Trophoblast cell (in vitro differentiated cells and primary cell): ENCODE measurements at regions not wholly inside any gene's neighbourhood (a gene's known extent, or its start where the extent isn't known, plus 50 kb on each side); places are given as distances from the start of the nearest gene placed in this dataset.

ENCODE experiments used
- DNase-seq, 2 donors: peaks; one replicate each; pipeline ENCODE4 v3.0.0-alpha.2; 2016
- H2AFZ ChIP-seq: 2 replicates; pipeline ENCODE4 v1.6.1; 2013; ENCODE audit warnings: low read length, moderate library complexity, mild to moderate bottlenecking; ENCODE audit not compliant: insufficient read depth, poor library complexity
- H2AK5ac ChIP-seq: 2 replicates; pipeline ENCODE4 v1.6.1; 2013; ENCODE audit warnings: mild to moderate bottlenecking, low read length
- H2BK120ac ChIP-seq: 2 replicates; pipeline ENCODE4 v1.6.1; 2013; ENCODE audit warnings: low read length, mild to moderate bottlenecking, moderate library complexity; ENCODE audit not compliant: insufficient read depth, poor library complexity
- H2BK12ac ChIP-seq: 2 replicates; pipeline ENCODE4 v1.6.1; 2013; ENCODE audit warnings: mild to moderate bottlenecking, low read length, moderate library complexity
- H2BK5ac ChIP-seq: 2 replicates; pipeline ENCODE4 v1.6.1; 2013; ENCODE audit warnings: low read length, low read depth, moderate library complexity, mild to moderate bottlenecking; ENCODE audit not compliant: poor library complexity
- H3K14ac ChIP-seq: 2 replicates; pipeline ENCODE4 v1.6.1; 2013; ENCODE audit warnings: mild to moderate bottlenecking, low read length
- H3K18ac ChIP-seq: 2 replicates; pipeline ENCODE4 v1.6.1; 2013; ENCODE audit warnings: mild to moderate bottlenecking, low read length
- H3K23ac ChIP-seq: 2 replicates; pipeline ENCODE4 v1.6.1; 2013; ENCODE audit warnings: low read length
- H3K27ac ChIP-seq: 2 replicates; pipeline ENCODE4 v1.5.1; 2013; ENCODE audit warnings: low read depth, mild to moderate bottlenecking, inconsistent platforms, low read length, moderate library complexity
- H3K27me3 ChIP-seq: 2 replicates; pipeline ENCODE4 v1.6.1; 2013; ENCODE audit warnings: inconsistent platforms, mild to moderate bottlenecking, low read length, moderate library complexity; ENCODE audit not compliant: insufficient read depth
- H3K36me3 ChIP-seq, 2 experiments: 1 replicate in 1 of 2; 2 replicates in 1 of 2; pipeline ENCODE4 v1.6.1; 2013; ENCODE audit warnings: low read length in 2 of 2, mild to moderate bottlenecking in 2 of 2, moderate library complexity in 1 of 2; ENCODE audit not compliant: insufficient read depth in 2 of 2, control insufficient read depth in 1 of 2
- H3K4ac ChIP-seq: 2 replicates; pipeline ENCODE4 v1.6.1; 2013; ENCODE audit warnings: low read depth, mild to moderate bottlenecking, low read length, moderate library complexity
- H3K4me1 ChIP-seq, 2 experiments: 1 replicate in 1 of 2; 2 replicates in 1 of 2; pipeline ENCODE4 v1.6.1; 2013; ENCODE audit warnings: low read length in 2 of 2, mild to moderate bottlenecking in 2 of 2, moderate library complexity in 1 of 2; ENCODE audit not compliant: insufficient read depth in 2 of 2, control insufficient read depth in 1 of 2
- H3K4me2 ChIP-seq: 2 replicates; pipeline ENCODE4 v1.6.1; 2013; ENCODE audit warnings: inconsistent platforms, mild to moderate bottlenecking, low read length, moderate library complexity
- H3K4me3 ChIP-seq: 2 replicates; pipeline ENCODE4 v1.5.1; 2013; ENCODE audit warnings: mild to moderate bottlenecking, low read depth, low read length, inconsistent platforms
- H3K79me1 ChIP-seq: one replicate; pipeline ENCODE4 v1.6.1; 2013; ENCODE audit warnings: low read length
- H3K79me2 ChIP-seq: 2 replicates; pipeline ENCODE4 v1.6.1; 2013; ENCODE audit warnings: low read length, mild to moderate bottlenecking; ENCODE audit not compliant: control insufficient read depth, insufficient read depth, poor library complexity
- H3K9ac ChIP-seq: 2 replicates; pipeline ENCODE4 v1.6.1; 2013; ENCODE audit warnings: mild to moderate bottlenecking, low read length
- H3K9me3 ChIP-seq: 2 replicates; pipeline ENCODE4 v1.6.1; 2013; ENCODE audit warnings: low read depth, mild to moderate bottlenecking, control low read depth, inconsistent platforms, low read length; ENCODE audit not compliant: insufficient read depth
- H4K12ac ChIP-seq: 2 replicates; pipeline ENCODE4 v1.6.1; 2013; ENCODE audit warnings: low read depth, mild to moderate bottlenecking, low read length, moderate library complexity
- H4K8ac ChIP-seq: 2 replicates; pipeline ENCODE4 v1.6.1; 2013; ENCODE audit warnings: low read depth, mild to moderate bottlenecking, low read length, moderate library complexity
- H4K91ac ChIP-seq: one replicate; pipeline ENCODE4 v1.6.1; 2013; ENCODE audit warnings: low read depth, mild to moderate bottlenecking, low read length, moderate library complexity
- WGBS: extraction: QIAGEN DNeasy Blood & Tissue Kit; methylation state at CpG from one replicate; pipeline ENCODE4 v1.1.7; 2013; ENCODE audit warnings: missing lambda C conversion rate; ENCODE audit not compliant: insufficient read length, insufficient coverage; ENCODE audit errors: extremely low coverage; 5-methylcytosine and 5-hydroxymethylcytosine counted together

GRCh38 chr10:129275886-129276285 is 191.2 kb upstream of the MGMT start:
- WGBS = no CpG with 5 or more reads among the region's 9 CpGs
- Histone ChIP-seq H2BK12ac (no peak overlapping the region), H3K27ac (no peak overlapping the region), H3K27me3 (no peaks in the 10 kb centered on the region), H3K4me1 (no peaks in the 10 kb centered on the region), H2AFZ (no peak overlapping the region), H3K4me3 (no peak overlapping the region), H3K14ac (no peak overlapping the region), H3K18ac (no peak overlapping the region), H3K9me3 (no peaks in the 10 kb centered on the region), H3K23ac (no peak overlapping the region), H3K36me3 (no peaks in the 10 kb centered on the region), H3K79me2 (no peaks in the 10 kb centered on the region), H4K8ac (no peak overlapping the region), H3K79me1 (no peaks in the 10 kb centered on the region), H3K4ac (no peak overlapping the region), H2BK120ac (no peak overlapping the region), H2BK5ac (no peak overlapping the region), H2AK5ac (no peak overlapping the region), H3K9ac (no peak overlapping the region), H4K12ac (no peak overlapping the region), H3K4me2 (no peak overlapping the region), H4K91ac (no peak overlapping the region)
- no peak for DNase-seq

GRCh38 chr10:129277084-129277483 is 190.0 kb upstream of the MGMT start:
- Histone ChIP-seq H2AK5ac (no peak overlapping the region), H3K4me2 (no peak overlapping the region), H3K4me1 (no peaks in the 10 kb centered on the region), H3K9me3 (no peaks in the 10 kb centered on the region), H3K14ac (no peak overlapping the region), H4K8ac (no peak overlapping the region), H3K9ac (no peak overlapping the region), H3K79me1 (no peaks in the 10 kb centered on the region), H2BK5ac (no peak overlapping the region), H2AFZ (no peak overlapping the region), H3K79me2 (no peaks in the 10 kb centered on the region), H3K27me3 (no peaks in the 10 kb centered on the region), H2BK12ac (no peak overlapping the region), H3K23ac (no peak overlapping the region), H4K12ac (no peak overlapping the region), H3K27ac (no peak overlapping the region), H3K4me3 (no peak overlapping the region), H4K91ac (no peak overlapping the region), H3K4ac (no peak overlapping the region), H3K18ac (no peak overlapping the region), H2BK120ac (no peak overlapping the region), H3K36me3 (no peaks in the 10 kb centered on the region)
- no CpG with 5 or more reads among the region's 13 CpGs for WGBS
- no peak for DNase-seq

DNA sequence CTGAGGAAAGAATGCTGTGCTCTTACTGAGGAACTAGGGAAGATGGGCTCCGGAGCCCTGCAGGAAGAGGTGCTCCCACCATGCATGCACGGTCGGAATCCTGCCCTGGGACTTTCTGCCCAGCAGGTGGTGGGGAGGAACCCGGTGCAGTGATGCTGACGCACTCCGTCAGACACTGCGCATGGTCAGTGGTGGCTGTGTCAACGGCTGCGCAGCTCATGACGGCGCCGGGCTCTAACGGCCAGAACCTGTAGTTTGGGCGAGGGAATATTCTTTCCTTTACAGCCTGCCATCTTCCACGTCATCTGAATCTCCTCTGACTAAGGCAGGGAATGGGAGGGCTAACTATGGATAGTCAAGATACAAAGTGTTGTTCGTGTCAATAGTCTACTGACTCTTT is 189.2 kb upstream of the MGMT start:
- H3K4me3 ChIP-seq = no peak overlapping the region
- no peak overlapping the region for H3K9ac ChIP-seq
- no peak overlapping the region for H4K12ac ChIP-seq
- H2BK12ac ChIP-seq = no peak overlapping the region
- DNase-seq = no peak
- no peak overlapping the region for H4K8ac ChIP-seq
- WGBS = no CpG with 5 or more reads among the region's 16 CpGs
- H3K79me2 ChIP-seq = no peaks in the 10 kb centered on the region
- H3K23ac ChIP-seq = no peak overlapping the region
- H3K79me1 ChIP-seq = no peaks in the 10 kb centered on the region
- no peak overlapping the region for H2BK5ac ChIP-seq
- no peak overlapping the region for H4K91ac ChIP-seq
- no peak overlapping the region for H3K4me2 ChIP-seq
- no peak overlapping the region for H3K14ac ChIP-seq
- H3K27ac ChIP-seq = no peak overlapping the region
- no peaks in the 10 kb centered on the region for H3K36me3 ChIP-seq
- no peak overlapping the region for H2AFZ ChIP-seq
- no peak overlapping the region for H2BK120ac ChIP-seq
- no peak overlapping the region for H3K18ac ChIP-seq
- H2AK5ac ChIP-seq = no peak overlapping the region
- no peaks in the 10 kb centered on the region for H3K9me3 ChIP-seq
- no peaks in the 10 kb centered on the region for H3K27me3 ChIP-seq
- no peak overlapping the region for H3K4ac ChIP-seq
- H3K4me1 ChIP-seq = no peaks in the 10 kb centered on the region

DNA sequence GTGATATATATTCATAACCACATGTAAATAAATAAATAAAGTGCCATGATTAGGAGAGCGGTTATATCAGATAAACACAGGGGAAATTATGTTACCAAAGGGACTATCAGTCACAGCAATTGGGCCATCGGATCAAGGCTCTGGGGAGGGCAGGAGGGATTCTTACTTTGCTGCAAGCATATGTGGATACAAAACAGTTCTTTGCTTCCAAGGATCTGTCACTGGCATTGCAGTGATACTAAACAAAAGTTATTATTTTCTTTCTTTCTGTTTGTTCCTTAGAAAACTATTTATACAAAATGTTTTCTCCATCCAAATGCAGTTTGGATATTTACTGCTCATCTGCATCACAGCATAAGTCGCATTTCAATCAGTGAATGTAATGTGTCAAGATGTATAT is 188.4 kb upstream of the MGMT start:
- DNase-seq = no peak
- H2AK5ac ChIP-seq = no peak overlapping the region
- no peak overlapping the region for H3K27ac ChIP-seq
- no peak overlapping the region for H3K14ac ChIP-seq
- no peak overlapping the region for H2AFZ ChIP-seq
- no peaks in the 10 kb centered on the region for H3K36me3 ChIP-seq
- no peak overlapping the region for H4K8ac ChIP-seq
- no peak overlapping the region for H4K91ac ChIP-seq
- H3K79me1 ChIP-seq = no peaks in the 10 kb centered on the region
- H3K23ac ChIP-seq = no peak overlapping the region
- no peaks in the 10 kb centered on the region for H3K9me3 ChIP-seq
- no peak overlapping the region for H3K4ac ChIP-seq
- H3K9ac ChIP-seq = no peak overlapping the region
- no peak overlapping the region for H2BK5ac ChIP-seq
- H3K4me3 ChIP-seq = no peak overlapping the region
- H3K27me3 ChIP-seq = no peaks in the 10 kb centered on the region
- no peak overlapping the region for H3K18ac ChIP-seq
- no peak overlapping the region for H2BK120ac ChIP-seq
- no peaks in the 10 kb centered on the region for H3K4me1 ChIP-seq
- H3K79me2 ChIP-seq = no peaks in the 10 kb centered on the region
- no peak overlapping the region for H2BK12ac ChIP-seq
- no CpG with 5 or more reads among the region's 3 CpGs for WGBS
- no peak overlapping the region for H4K12ac ChIP-seq
- no peak overlapping the region for H3K4me2 ChIP-seq
